DOHH2 (cell line): ENCODE measurements at regions not wholly inside any gene's neighbourhood (a gene's known extent, or its start where the extent isn't known, plus 50 kb on each side); places are given as distances from the start of the nearest gene placed in this dataset.
"Not testable (repeated sequence)": the region's sequence is repeated elsewhere in the genome, so short reads cannot be mapped to it uniquely, and the experiment has no call there.

Experiments
- CTCF ChIP-seq: fragments of 200-600 bp; sonication (generic); IDR thresholded peaks from one replicate; pipeline ENCODE4 v1.5.1; 2014; ENCODE audit warnings: antibody characterized with exemption, mild to moderate bottlenecking, low read depth, low read length; ENCODE audit not compliant: poor library complexity, severe bottlenecking
- EZH2phosphoT487 ChIP-seq: fragments of 200-600 bp; sonication (generic); IDR thresholded peaks from 2 replicates; pipeline ENCODE4 v1.6.1; 2017; ENCODE audit warnings: borderline replicate concordance, mild to moderate bottlenecking, antibody characterized with exemption, low read length, moderate library complexity, mixed read lengths

- TF ChIP-seq CTCF, EZH2phosphoT487: not testable (repeated sequence)
These were observed 249.5 kb downstream of the ZNF608 start for GRCh38 chr5:124496968-124497367.
